Stimulated activated CD4-positive, alpha-beta T cell treated with anti-CD3 and anti-CD28 coated beads, Interleukin-1b, Interleukin-23, amount 100 ng/mL, for 1 hour (primary cell): ENCODE measurements at regions not wholly inside any gene's neighbourhood (a gene's known extent, or its start where the extent isn't known, plus 50 kb on each side); places are given as distances from the start of the nearest gene placed in this dataset.

Experiments used
- DNase-seq, 2 donors: peaks; one replicate each; pipeline ENCODE4 v3.0.0-alpha.2; 2020; ENCODE audit warnings: low read depth in 2 of 2

- no peak for DNase-seq
These were observed 516.4 kb upstream of the GRIA3 start for GRCh38 chrX:122667667-122668066.

DNA sequence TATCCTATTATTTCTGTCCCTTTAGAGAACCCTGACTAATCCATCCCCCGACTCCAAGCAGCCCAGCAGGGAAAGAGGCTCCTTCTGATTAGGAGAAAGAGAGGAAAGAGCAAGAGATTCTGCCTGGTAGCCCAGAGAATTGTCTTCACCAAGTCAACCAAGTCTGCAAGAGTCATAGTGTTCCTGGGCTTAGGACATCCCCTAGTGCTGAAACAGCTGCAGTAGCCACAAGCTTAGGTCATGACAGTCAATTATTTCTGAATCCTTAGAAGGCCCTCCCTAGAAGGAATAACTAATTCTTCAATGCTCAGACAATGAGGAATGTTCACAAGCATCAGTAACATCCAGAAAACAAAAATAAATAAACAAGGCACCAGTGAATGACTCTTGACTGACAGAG, 480.3 kb upstream of the GRIA3 start:
- DNase-seq = no peak

- no peak for DNase-seq
These were observed 444.3 kb upstream of the GRIA3 start for GRCh38 chrX:122739770-122740169.

DNA sequence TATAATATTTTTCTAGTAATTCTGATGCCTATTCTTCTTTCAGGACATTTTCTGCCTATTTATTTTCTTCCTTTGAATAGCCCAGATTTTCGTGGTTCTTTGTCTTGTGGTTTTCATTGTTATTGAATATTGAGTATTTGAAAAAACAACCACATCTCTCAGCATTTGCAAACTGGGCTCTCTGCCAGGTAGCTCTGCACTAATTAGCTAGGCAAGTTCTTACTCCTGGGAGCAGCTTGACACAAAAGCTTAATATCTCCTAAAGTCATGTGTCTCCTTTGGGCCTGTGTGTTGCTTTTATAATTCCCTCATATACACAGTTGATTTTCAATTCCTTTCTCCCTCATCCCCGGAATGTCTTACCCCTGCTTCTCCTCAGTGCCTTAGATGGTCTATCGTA, 413.5 kb upstream of the GRIA3 start:
- DNase-seq = no peak

- no peak for DNase-seq
These were observed 412.1 kb upstream of the GRIA3 start for GRCh38 chrX:122771933-122772332.

- no peak for DNase-seq
These were observed 406.3 kb upstream of the GRIA3 start for GRCh38 chrX:122777766-122778165.

- no peak for DNase-seq
These were observed 400.2 kb upstream of the GRIA3 start for GRCh38 chrX:122783918-122784317.

GRCh38 chrX:122787231-122787630, 396.8 kb upstream of the GRIA3 start:
- DNase-seq = no peak

GRCh38 chrX:122788216-122788615, 395.9 kb upstream of the GRIA3 start:
- no peak for DNase-seq

- no peak for DNase-seq
These were observed 393.5 kb upstream of the GRIA3 start for GRCh38 chrX:122790376-122791095.

GRCh38 chrX:122813876-122814275, 370.2 kb upstream of the GRIA3 start:
- DNase-seq = no peak

- DNase-seq = no peak
These were observed 367.8 kb upstream of the GRIA3 start for GRCh38 chrX:122816288-122816687.

DNA sequence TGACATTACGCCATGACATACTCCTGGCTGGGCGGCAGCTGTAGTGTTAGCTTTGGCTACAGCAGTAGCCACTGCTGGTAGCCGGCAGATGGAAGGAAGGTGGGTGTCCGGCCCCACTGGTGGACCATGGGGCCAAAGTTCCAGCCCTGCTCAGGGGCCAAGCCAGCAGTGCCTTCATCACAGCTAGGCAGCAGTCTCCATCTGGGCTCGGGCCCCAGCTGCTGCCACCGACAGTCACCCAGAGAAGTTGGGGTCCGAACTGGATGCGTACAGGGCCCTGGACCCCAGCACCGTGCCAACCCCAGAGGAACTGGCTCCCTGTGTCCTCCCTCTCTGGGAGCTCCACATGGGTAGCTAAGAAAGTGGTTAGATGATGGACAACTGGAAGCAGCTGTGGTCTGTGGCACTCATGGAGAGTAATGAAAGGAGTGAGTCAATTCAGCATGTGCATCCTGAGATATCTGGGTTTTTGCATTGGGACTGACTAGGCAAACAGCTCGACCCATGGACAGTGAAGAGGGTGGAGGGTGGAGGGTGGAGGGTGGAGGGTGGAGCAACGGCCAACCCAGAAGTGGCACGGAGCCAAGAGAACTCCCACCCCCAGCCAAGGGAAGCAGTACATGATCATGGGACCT, 366.6 kb upstream of the GRIA3 start:
- DNase-seq = no peak

- DNase-seq = no peak
These were observed 366.0 kb upstream of the GRIA3 start for GRCh38 chrX:122818068-122818467.

DNA sequence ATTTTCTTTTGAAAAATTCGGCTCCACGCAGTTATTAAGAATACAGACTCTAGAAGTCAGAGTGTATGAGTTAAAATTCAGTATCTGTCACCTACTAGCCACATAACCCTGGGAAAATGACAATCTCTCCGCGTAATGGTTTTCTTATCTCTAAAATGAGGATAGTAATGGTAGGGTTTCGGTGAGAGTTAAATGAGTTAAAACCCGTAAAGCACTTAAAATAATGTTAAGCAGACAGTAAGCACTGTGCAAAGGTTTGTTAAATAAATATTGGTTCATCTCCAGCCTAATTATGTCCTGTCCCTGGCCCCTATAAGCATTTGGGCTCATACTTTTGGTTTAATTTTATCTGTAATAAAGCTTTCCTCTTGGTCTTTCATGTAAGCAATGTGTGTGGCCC, 350.8 kb upstream of the GRIA3 start:
- DNase-seq = no peak

GRCh38 chrX:122835886-122836285, 348.2 kb upstream of the GRIA3 start:
- no peak for DNase-seq

GRCh38 chrX:122850326-122850725, 333.8 kb upstream of the GRIA3 start:
- no peak for DNase-seq

- no peak for DNase-seq
These were observed 327.9 kb upstream of the GRIA3 start for GRCh38 chrX:122856205-122856604.

GRCh38 chrX:122857734-122858133, 326.3 kb upstream of the GRIA3 start:
- DNase-seq = no peak

DNA sequence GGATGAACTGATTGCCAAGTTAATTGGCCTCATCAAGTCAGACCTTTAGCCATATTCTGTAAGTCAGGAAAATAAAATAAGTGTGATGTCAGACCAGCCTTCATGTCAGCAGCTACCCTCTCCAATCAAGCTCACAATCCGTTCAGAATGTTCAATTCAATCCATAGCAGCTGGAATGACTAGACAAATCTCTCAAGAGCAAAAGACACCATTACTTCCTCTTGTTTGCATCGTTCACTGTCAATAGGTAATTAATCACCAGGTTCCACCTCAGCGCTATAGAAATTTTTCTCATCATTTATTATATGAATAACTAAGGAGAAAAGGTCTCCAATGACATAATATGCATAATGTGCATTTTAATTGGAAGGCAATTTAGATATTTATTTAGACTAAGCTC, 321.0 kb upstream of the GRIA3 start:
- DNase-seq = no peak

- DNase-seq = no peak
These were observed 317.5 kb upstream of the GRIA3 start for GRCh38 chrX:122866532-122866931.

DNA sequence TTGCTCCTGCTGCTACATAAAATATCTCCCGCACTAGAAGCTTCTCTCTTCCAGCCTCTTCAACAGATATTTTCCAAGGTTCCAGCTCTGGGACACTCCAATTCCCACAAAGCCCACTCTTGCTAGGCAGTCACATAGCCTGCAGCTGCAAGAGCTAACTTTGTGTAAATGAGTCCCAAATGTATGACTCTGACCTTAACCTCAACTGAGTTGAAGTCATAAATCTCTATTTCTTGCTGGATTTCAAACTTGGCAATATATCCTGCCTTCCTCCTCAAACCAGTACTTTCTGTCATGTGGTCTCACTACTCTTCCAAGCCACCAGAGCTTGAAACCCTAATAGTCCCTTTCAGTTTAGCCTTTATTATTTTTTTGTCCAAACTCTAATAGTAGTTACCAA, 315.4 kb upstream of the GRIA3 start:
- DNase-seq = no peak

- DNase-seq = no peak
These were observed 314.9 kb upstream of the GRIA3 start for GRCh38 chrX:122869171-122869570.

GRCh38 chrX:122878269-122878668, 305.8 kb upstream of the GRIA3 start:
- no peak for DNase-seq
